MM.1S (cell line): ENCODE measurements at regions not wholly inside any gene's neighbourhood (a gene's known extent, or its start where the extent isn't known, plus 50 kb on each side); places are given as distances from the start of the nearest gene placed in this dataset.

Experiments used
- DNase-seq: peaks from one replicate; pipeline ENCODE4 v3.0.0-alpha.2; 2015
- H2AFZ ChIP-seq: fragments of 300-600 bp; sonication (generic); 2 replicates; pipeline ENCODE4 v1.6.0; 2016; ENCODE audit warnings: antibody characterized with exemption, low read length
- H3F3A ChIP-seq: fragments of 300-600 bp; sonication (generic); 2 replicates; pipeline ENCODE4 v1.6.1; 2016; ENCODE audit warnings: mild to moderate bottlenecking, antibody characterized with exemption, low read length, moderate library complexity, mixed read lengths; ENCODE audit not compliant: insufficient read depth
- H3K27ac ChIP-seq: fragments of 300-600 bp; sonication (generic); 2 replicates; pipeline ENCODE4 v1.5.1; 2016; ENCODE audit warnings: mild to moderate bottlenecking, low read length
- H3K27me3 ChIP-seq: fragments of 300-600 bp; sonication (generic); replicated peaks from 2 replicates; pipeline ENCODE4 v1.6.0; 2016; ENCODE audit warnings: low read length; ENCODE audit not compliant: insufficient read depth
- H3K36me3 ChIP-seq: fragments of 300-600 bp; sonication (generic); replicated peaks from 2 replicates; pipeline ENCODE4 v1.6.1; 2016; ENCODE audit warnings: mild to moderate bottlenecking, low read length, mixed read lengths; ENCODE audit not compliant: insufficient read depth
- H3K4me1 ChIP-seq: fragments of 300-600 bp; sonication (generic); 2 replicates; pipeline ENCODE4 v1.6.1; 2016; ENCODE audit warnings: low read length, mixed read lengths
- H3K4me2 ChIP-seq: fragments of 300-600 bp; sonication (generic); 2 replicates; pipeline ENCODE4 v1.6.0; 2016; ENCODE audit warnings: low read depth, low read length
- H3K4me3 ChIP-seq: fragments of 300-600 bp; sonication (generic); 2 replicates; pipeline ENCODE4 v1.5.1; 2016; ENCODE audit warnings: low read length, mixed read lengths
- H3K79me2 ChIP-seq: fragments of 300-600 bp; sonication (generic); 2 replicates; pipeline ENCODE4 v1.6.1; 2016; ENCODE audit warnings: mixed run types, low read length, mixed read lengths
- H3K9ac ChIP-seq: fragments of 300-600 bp; sonication (generic); 2 replicates; pipeline ENCODE4 v1.6.1; 2016; ENCODE audit warnings: low read length, mixed read lengths
- H3K9me2 ChIP-seq: fragments of 300-600 bp; sonication (generic); replicated peaks from 2 replicates; pipeline ENCODE4 v1.6.1; 2016; ENCODE audit warnings: mild to moderate bottlenecking, low read length, mixed read lengths; ENCODE audit not compliant: insufficient read depth
- H3K9me3 ChIP-seq: fragments of 300-600 bp; sonication (generic); replicated peaks from 2 replicates; pipeline ENCODE4 v1.6.1; 2016; ENCODE audit warnings: mild to moderate bottlenecking, low read length, mixed read lengths; ENCODE audit not compliant: insufficient read depth
- H4K20me1 ChIP-seq: fragments of 300-600 bp; sonication (generic); 2 replicates; pipeline ENCODE4 v1.6.1; 2016; ENCODE audit warnings: mild to moderate bottlenecking, low read length, moderate library complexity, mixed read lengths; ENCODE audit not compliant: insufficient read depth
- EZH2 ChIP-seq: fragments of 300-600 bp; sonication (generic); optimal IDR thresholded peaks from 2 replicates; pipeline ENCODE3; 2017; ENCODE audit warnings: low read depth, mild to moderate bottlenecking, antibody characterized with exemption, low read length, mixed read lengths
- EZH2phosphoT487 ChIP-seq: fragments of 300-600 bp; sonication (generic); IDR thresholded peaks from 2 replicates; pipeline ENCODE4 v1.6.1; 2018; ENCODE audit warnings: antibody characterized with exemption, low read length
- TF ChIP-seq, protein P1 (sequence below): fragments of 300-600 bp; sonication (generic); IDR thresholded peaks from 2 replicates; pipeline ENCODE4 v1.5.1; 2016; ENCODE audit warnings: antibody characterized with exemption, low read length, mixed read lengths

DNA sequence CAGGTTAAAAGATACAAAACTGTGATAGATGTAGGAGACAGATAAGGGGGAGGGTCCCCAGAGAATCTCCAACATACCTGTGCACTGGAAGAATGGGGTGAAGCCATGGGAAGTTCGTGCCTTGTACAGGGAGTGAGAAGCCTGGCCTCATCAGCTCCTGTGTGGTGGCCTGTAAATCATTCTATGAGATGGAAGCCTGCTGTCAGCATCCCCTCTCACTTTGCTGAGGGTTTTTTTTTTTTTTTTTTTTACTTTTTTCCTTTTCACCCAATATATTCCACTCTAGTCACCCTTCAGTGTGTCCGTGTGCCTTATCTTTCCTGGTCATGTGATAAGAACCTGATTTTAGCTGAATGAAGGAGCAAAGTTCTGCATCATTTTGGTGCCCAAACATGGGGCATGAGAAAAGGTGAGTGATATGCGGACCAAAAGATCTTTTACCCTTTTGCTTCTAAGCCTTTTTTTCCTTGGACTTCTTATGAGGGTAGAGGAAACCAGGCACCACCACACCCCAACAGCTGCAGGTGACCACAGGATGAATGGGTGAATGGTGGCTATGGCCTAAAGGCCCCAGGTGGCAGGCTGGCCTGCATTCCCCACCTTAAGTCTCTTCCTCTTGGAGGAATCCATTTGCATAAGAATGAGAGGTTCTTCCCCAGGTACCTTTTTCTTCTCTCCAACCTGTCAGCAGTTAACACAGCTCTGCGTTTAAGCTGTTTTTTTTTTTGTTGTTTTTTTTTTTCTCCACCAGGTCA, 1345.0 kb downstream of the NSUN3 start:
- H4K20me1 ChIP-seq = no peaks in the 10 kb centered on the region
- no peaks in the 10 kb centered on the region for H3K9me3 ChIP-seq
- no peak overlapping the region for H3K27ac ChIP-seq
- TF ChIP-seq EZH2phosphoT487 = no peak
- TF ChIP-seq EZH2 = no peak
- TF ChIP-seq, protein P1, sequence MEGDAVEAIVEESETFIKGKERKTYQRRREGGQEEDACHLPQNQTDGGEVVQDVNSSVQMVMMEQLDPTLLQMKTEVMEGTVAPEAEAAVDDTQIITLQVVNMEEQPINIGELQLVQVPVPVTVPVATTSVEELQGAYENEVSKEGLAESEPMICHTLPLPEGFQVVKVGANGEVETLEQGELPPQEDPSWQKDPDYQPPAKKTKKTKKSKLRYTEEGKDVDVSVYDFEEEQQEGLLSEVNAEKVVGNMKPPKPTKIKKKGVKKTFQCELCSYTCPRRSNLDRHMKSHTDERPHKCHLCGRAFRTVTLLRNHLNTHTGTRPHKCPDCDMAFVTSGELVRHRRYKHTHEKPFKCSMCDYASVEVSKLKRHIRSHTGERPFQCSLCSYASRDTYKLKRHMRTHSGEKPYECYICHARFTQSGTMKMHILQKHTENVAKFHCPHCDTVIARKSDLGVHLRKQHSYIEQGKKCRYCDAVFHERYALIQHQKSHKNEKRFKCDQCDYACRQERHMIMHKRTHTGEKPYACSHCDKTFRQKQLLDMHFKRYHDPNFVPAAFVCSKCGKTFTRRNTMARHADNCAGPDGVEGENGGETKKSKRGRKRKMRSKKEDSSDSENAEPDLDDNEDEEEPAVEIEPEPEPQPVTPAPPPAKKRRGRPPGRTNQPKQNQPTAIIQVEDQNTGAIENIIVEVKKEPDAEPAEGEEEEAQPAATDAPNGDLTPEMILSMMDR = no peak
- H3K36me3 ChIP-seq = no peaks in the 10 kb centered on the region
- H3K4me1 ChIP-seq = no peaks in the 10 kb centered on the region
- peak overlapping the region; percentile 25; the same call in 1 of the 2 replicates for H2AFZ ChIP-seq
- H3F3A ChIP-seq = no peaks in the 10 kb centered on the region
- peak; percentile 24 for DNase-seq
- H3K9ac ChIP-seq = no peak overlapping the region
- no peaks in the 10 kb centered on the region for H3K9me2 ChIP-seq
- no peaks in the 10 kb centered on the region for H3K27me3 ChIP-seq
- no peak overlapping the region for H3K4me3 ChIP-seq
- H3K4me2 ChIP-seq = no peak overlapping the region
- H3K79me2 ChIP-seq = no peaks in the 10 kb centered on the region

- no peaks in the 10 kb centered on the region for H4K20me1 ChIP-seq
- no peaks in the 10 kb centered on the region for H3K27me3 ChIP-seq
- H3K27ac ChIP-seq = no peak overlapping the region
- no peaks in the 10 kb centered on the region for H3K9me2 ChIP-seq
- H3F3A ChIP-seq = no peaks in the 10 kb centered on the region
- no peaks in the 10 kb centered on the region for H3K9me3 ChIP-seq
- TF ChIP-seq EZH2 (no peak), EZH2phosphoT487 (no peak)
- TF ChIP-seq, protein P1 = no peak
- no peaks in the 10 kb centered on the region for H3K79me2 ChIP-seq
- H2AFZ ChIP-seq = 0 out of 2 replicates have a peak overlapping the region, but pooled peaks have one; percentile 25
- H3K4me3 ChIP-seq = no peak overlapping the region
- H3K36me3 ChIP-seq = no peaks in the 10 kb centered on the region
- H3K4me2 ChIP-seq = no peak overlapping the region
- H3K9ac ChIP-seq = no peak overlapping the region
- peak; percentile 16 for DNase-seq
- no peaks in the 10 kb centered on the region for H3K4me1 ChIP-seq
Observed at GRCh38 chr3:95408464-95408862, 1345.6 kb downstream of the NSUN3 start.

- H4K20me1 ChIP-seq = no peaks in the 10 kb centered on the region
- H3K4me1 ChIP-seq = no peaks in the 10 kb centered on the region
- H3K4me3 ChIP-seq = no peak overlapping the region
- no peak for DNase-seq
- H3K9me2 ChIP-seq = no peaks in the 10 kb centered on the region
- H3K9ac ChIP-seq = no peak overlapping the region
- no peak overlapping the region for H3K27ac ChIP-seq
- no peaks in the 10 kb centered on the region for H3K36me3 ChIP-seq
- H2AFZ ChIP-seq = no peak overlapping the region
- TF ChIP-seq EZH2 = no peak
- no peaks in the 10 kb centered on the region for H3F3A ChIP-seq
- H3K27me3 ChIP-seq = no peaks in the 10 kb centered on the region
- H3K9me3 ChIP-seq = no peaks in the 10 kb centered on the region
- no peaks in the 10 kb centered on the region for H3K79me2 ChIP-seq
- H3K4me2 ChIP-seq = no peak overlapping the region
Observed at GRCh38 chr3:95418251-95418650, 1355.4 kb downstream of the NSUN3 start.

- no peak overlapping the region for H2AFZ ChIP-seq
- TF ChIP-seq EZH2 = no peak
- no peak for TF ChIP-seq EZH2phosphoT487
- TF ChIP-seq, protein P1 = no peak
- no peaks in the 10 kb centered on the region for H3K27me3 ChIP-seq
- no peak for DNase-seq
- no peaks in the 10 kb centered on the region for H3K36me3 ChIP-seq
- H3K4me2 ChIP-seq = no peak overlapping the region
- no peaks in the 10 kb centered on the region for H4K20me1 ChIP-seq
- H3F3A ChIP-seq = no peaks in the 10 kb centered on the region
- no peak overlapping the region for H3K9ac ChIP-seq
- H3K9me3 ChIP-seq = no peaks in the 10 kb centered on the region
- H3K9me2 ChIP-seq = no peaks in the 10 kb centered on the region
- no peak overlapping the region for H3K4me3 ChIP-seq
- no peaks in the 10 kb centered on the region for H3K4me1 ChIP-seq
- H3K79me2 ChIP-seq = no peaks in the 10 kb centered on the region
- no peak overlapping the region for H3K27ac ChIP-seq
Observed at GRCh38 chr3:95424279-95424678, 1361.4 kb downstream of the NSUN3 start.
